ENCODE measurements at regions not wholly inside any gene's neighbourhood (a gene's known extent, or its start where the extent isn't known, plus 50 kb on each side); places are given as distances from the start of the nearest gene placed in this dataset.

- TF ChIP-seq KLF6 (CRISPR knock-in tag; IDR thresholded peaks at IDR 0.05; ENCODE audit: borderline replicate concordance) (no peak), MEF2A (IDR thresholded peaks at IDR 0.05; ENCODE audit: control insufficient read depth, low read depth, low read length) (no peak), ZNF143 (CRISPR knock-in tag; IDR thresholded peaks at IDR 0.05) (no peak), RBM22 (IDR thresholded peaks at IDR 0.05; ENCODE audit: low read depth, low read length, poor library complexity, severe bottlenecking) (no peak)
Measured at GRCh38 chr13:40494946-40495620, 171.4 kb downstream of the FOXO1 start (continued).

GRCh38 chr13:40495621-40496001 is 170.8 kb downstream of the FOXO1 start:
- H3K4me2 ChIP-seq (ENCODE audit: insufficient read depth, low read length) = no peak overlapping the region
- intact Hi-C loops (cut with micrococcal nuclease) (no loop called here), in situ Hi-C loops (cut with MboI) (no loop called here)
- no peaks in the 10 kb centered on the region for H3K79me2 ChIP-seq (ENCODE audit: control insufficient read depth, insufficient read depth, low read length)
- no peak overlapping the region for H3K27ac ChIP-seq (ENCODE audit: extremely low read depth, low read depth, low read length)
- no peaks in the 10 kb centered on the region for H3K9me1 ChIP-seq (ENCODE audit: control insufficient read depth, insufficient read depth, low read length)
- ChIA-PET POLR2A (no interaction called here), CTCF (ENCODE audit: low intra/inter-chr PET ratio) (interaction anchor here (0.6 kb wide), 1 partner anchor 161 kb away, joined by 5 read pairs; no protein-coding TSS in a partner anchor)
- no peak overlapping the region for H2AFZ ChIP-seq (ENCODE audit: low read depth, low read length)
- no peaks in the 10 kb centered on the region for H4K20me1 ChIP-seq (replicated peaks; ENCODE audit: control insufficient read depth, insufficient read depth, low read length)
- no peak for DNase-seq (ENCODE audit: extremely low read depth in 1 of 4, low spot score in 3 of 4)
- peaks cover 0 to 5% of the 10 kb centered on the region in 2 experiments; a peak in 3 of 5 replicates for H3K27me3 ChIP-seq (ENCODE audit: control insufficient read depth in 2 of 2, insufficient read depth in 2 of 2, low read length in 2 of 2)
- TF ChIP-seq ZNF778 (CRISPR knock-in tag; IDR thresholded peaks at IDR 0.05) (no peak), GABPB2 (CRISPR knock-in tag; conservative IDR thresholded peaks at IDR 0.05) (no peak), NCOA6 (IDR thresholded peaks at IDR 0.05) (no peak), ZNF12 (CRISPR knock-in tag; IDR thresholded peaks at IDR 0.05) (no peak), MCM2 (IDR thresholded peaks at IDR 0.05; ENCODE audit: low read depth) (no peak), ZNF668 (CRISPR knock-in tag; IDR thresholded peaks at IDR 0.05) (no peak), MAFK (IDR thresholded peaks at IDR 0.05; ENCODE audit: low read length) (no peak), ZNF121 (CRISPR knock-in tag; conservative IDR thresholded peaks at IDR 0.05) (no peak), ZNF184 (CRISPR knock-in tag; IDR thresholded peaks at IDR 0.05) (no peak), GABPB1 (CRISPR knock-in tag; IDR thresholded peaks at IDR 0.05) (no peak), ZBTB7A (IDR thresholded peaks at IDR 0.05; ENCODE audit: borderline replicate concordance, control insufficient read depth, low read depth, low read length) (no peak), ZNF23 (CRISPR knock-in tag; IDR thresholded peaks at IDR 0.05) (no peak), ID3 (CRISPR knock-in tag; IDR thresholded peaks at IDR 0.05) (no peak), ID3 (tag; IDR thresholded peaks at IDR 0.05) (no peak), ZC3H11A (IDR thresholded peaks at IDR 0.05; ENCODE audit: low read depth, low read length) (no peak), THAP12 (CRISPR knock-in tag; IDR thresholded peaks at IDR 0.05) (no peak)
- H3K4me3 ChIP-seq = no peak overlapping the region
- no peak for ATAC-seq
- 4% methylated on average over 5 of the region's 7 CpGs for WGBS (ENCODE audit: insufficient coverage, low coverage, missing lambda C conversion rate)
- no peaks in the 10 kb centered on the region for H3K4me1 ChIP-seq (replicated peaks in 1 of 2; ENCODE audit: control insufficient read depth in 2 of 2, insufficient read depth in 2 of 2, low read length in 2 of 2)
- H3K36me3 ChIP-seq (ENCODE audit: control insufficient read depth, insufficient read depth, low read length) = no peaks in the 10 kb centered on the region
- no peak overlapping the region for H3K9ac ChIP-seq (ENCODE audit: insufficient read depth in 1 of 2, low read depth in 2 of 2, low read length in 2 of 2)
- FAIRE-seq = no peak
- BruUV-seq (replicated peaks) = no TSS peak
- no peaks in the 10 kb centered on the region for H3K9me3 ChIP-seq (replicated peaks; ENCODE audit: control insufficient read depth, insufficient read depth, low read depth, low read length)
